ENCODE measurements at regions not wholly inside any gene's neighbourhood (a gene's known extent, or its start where the extent isn't known, plus 50 kb on each side); places are given as distances from the start of the nearest gene placed in this dataset.
"Not testable (repeated sequence)": the region's sequence is repeated elsewhere in the genome, so short reads cannot be mapped to it uniquely, and the experiment has no call there.

- DNase-seq = no peak
Observed at GRCh38 chr15:92705764-92706163, 50.2 kb upstream of the FAM174B start.

DNA sequence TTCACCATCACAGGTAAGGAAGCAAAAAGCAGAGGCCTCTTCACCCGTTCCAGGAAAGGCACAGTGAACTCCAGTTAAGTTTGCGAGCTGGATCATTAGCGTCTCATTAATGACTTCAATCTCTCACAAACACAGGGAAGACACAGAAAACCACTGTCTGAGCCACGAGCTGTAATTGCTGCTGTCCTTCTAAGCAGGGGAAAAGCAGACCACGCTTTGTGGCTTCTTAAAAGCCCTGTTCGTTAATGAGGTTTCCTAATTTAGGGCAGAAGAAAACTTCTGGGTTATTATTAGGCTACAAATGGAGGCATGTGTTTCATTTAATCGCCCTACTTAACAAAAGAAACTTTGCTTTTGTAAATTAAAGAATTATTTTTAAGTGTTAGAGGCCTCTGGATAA lies 50.6 kb upstream of the FAM174B start:
- DNase-seq = no peak

- no peak for DNase-seq
Observed at GRCh38 chr15:92707880-92708551, 52.4 kb upstream of the FAM174B start.

DNA sequence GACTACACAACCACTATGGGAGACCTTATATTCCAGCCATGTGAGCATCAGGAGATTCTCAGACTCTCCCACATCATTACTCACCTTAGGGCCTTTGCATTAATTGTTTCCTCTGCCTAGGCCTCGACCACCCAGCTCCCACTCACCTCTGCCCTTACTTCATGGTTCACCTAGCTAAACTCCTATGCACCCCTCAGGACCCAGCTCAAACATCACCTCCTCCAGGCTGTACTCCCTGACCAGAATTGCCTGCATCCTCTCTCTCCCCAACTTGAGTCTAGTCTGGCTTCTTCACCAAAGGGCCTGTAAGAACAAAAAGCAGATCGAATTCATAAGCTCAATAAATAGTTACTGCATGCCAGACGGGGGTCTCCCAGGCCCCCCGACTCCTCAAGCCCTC lies 53.1 kb upstream of the FAM174B start:
- no peak for DNase-seq

GRCh38 chr15:92709110-92709790 lies 53.7 kb upstream of the FAM174B start:
- no peak for DNase-seq

DNA sequence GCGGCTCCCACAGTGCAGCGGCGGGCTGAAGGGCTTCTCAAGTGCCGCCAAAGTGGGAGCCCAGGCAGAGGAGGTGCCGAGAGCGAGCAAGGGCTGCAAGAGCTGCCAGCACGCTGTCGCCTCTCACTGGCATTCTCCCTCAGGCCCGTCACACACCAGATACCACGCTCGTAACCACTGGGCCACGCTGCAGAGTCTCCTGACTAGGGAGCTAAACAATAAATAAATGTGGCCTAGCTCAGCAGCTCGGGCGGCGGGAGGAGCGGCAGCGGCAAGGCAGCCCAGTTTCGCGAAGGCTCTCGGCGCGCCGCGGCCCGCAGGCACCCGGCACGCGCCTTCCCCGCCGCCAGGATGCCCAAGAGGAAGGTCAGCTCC lies 55.9 kb upstream of the FAM174B start:
- DNase-seq = no peak

DNA sequence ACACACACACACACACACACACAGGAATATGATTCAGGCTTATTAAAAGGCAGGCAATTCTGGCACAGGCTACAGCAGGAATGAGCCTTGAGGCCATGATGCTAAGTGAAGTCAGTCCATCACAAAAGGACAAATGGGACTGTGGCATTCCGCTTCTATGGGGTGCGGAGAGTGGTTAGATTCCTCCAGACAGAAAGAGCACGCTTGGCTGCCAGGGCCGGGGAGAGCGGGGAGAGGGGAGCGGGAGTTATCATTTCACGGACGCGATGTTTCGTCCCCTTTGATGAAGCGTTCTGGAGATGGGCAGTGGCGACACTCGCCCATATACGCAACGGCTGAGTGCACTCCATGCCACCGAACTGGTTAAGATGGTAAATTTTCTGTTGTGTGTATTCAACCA lies 58.5 kb upstream of the FAM174B start:
- DNase-seq = no peak

- peak; percentile 62 for DNase-seq
Observed at GRCh38 chr15:92714477-92715401, 59.2 kb upstream of the FAM174B start.

- DNase-seq = no peak
Observed at GRCh38 chr15:92715758-92716157, 60.2 kb upstream of the FAM174B start.

GRCh38 chr15:92719021-92719420 lies 63.4 kb upstream of the FAM174B start:
- DNase-seq = no peak

DNA sequence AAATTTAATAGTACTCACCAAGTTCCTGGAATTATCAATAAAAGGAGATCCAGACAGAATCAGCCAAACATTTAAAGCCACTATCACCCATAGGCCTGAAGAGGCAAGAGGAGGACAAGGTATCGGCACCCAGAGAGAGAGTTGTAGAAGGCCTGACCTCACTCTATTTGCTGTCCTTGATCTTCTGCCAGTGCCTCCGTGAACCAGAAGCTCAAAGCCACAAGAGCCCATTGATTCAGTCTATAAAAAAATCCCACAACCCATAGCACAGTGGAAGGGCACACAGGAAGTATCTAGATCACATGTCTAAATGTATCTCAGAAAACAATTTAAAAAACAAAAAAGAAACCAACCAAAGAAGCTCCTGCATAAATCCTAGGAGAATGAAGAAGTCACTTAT lies 68.6 kb upstream of the FAM174B start:
- DNase-seq = no peak

GRCh38 chr15:92725171-92725570 lies 69.6 kb upstream of the FAM174B start:
- DNase-seq = no peak

- no peak for DNase-seq
Observed at GRCh38 chr15:92728266-92728665, 72.7 kb upstream of the FAM174B start.

DNA sequence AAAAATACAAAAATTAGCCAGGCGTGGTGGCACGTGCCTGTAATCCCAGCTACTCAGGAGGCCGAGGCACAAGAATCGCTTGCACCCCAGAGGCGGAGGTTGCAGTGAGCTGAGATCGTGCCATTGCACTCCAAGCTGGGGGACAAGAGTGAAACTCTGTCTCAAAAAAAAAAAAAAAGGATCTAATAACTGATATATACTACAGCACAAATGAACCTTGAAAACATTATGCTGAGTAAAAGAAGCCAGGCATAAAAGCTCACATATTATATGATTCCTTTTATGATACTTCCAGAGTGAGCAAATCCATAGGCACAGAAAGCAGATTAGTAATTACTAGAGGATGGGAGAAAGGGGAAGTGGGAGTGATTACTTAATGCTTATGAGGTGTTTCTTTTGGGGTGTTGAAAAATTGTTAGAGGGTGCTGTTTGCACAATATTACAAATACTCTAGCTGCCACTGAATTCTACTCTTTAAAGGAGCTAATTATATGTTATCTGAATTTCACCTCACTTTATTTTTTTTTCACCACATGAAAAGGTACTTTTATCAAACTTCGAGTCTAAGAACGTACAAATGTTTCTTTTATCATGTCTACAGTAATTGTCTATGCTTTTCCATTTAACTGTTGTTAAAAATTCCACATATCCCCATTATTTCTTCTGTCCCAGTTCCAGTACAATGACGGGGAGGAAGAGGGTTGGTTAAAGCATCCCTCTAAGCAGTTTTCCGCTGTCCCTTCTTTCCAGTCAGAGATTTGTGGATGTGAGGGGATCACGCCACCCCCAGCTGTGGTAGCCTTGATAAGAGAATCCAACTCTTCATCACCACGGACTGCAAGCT lies 77.7 kb upstream of the FAM174B start:
- DNase-seq = no peak

- DNase-seq = no peak
Observed at GRCh38 chr15:92733934-92734521, 78.5 kb upstream of the FAM174B start.

- not testable (repeated sequence) for DNase-seq
Observed at GRCh38 chr15:92739246-92739645, 83.7 kb upstream of the FAM174B start.

DNA sequence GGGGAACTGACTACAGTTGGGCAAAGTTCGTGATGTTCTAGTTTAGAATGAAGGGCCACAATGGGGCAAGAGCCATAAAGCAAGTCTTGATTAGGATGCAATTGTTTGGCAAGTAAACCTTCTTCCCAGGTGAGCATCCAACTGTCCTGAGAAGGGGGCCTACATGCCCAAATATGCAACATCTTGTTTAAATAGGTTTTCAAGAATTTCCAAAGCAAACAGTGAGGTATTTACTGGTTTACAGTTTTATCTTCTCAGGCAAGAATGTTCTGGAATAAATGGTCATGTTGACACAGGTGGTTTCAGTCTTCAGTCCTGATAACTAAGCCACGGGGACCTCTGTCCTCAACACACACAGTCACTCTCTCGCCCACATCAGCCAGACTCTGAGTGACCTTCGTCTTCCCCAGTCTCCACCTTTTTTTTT lies 90.3 kb upstream of the FAM174B start:
- DNase-seq = no peak

- no peak for DNase-seq
Observed at GRCh38 chr15:92747047-92747446, 91.5 kb upstream of the FAM174B start.

- no peak for DNase-seq
Observed at GRCh38 chr15:92749216-92749615, 93.6 kb upstream of the FAM174B start.

GRCh38 chr15:92749946-92750345 lies 94.4 kb upstream of the FAM174B start:
- no peak for DNase-seq

GRCh38 chr15:92751528-92751927 lies 96.0 kb upstream of the FAM174B start:
- DNase-seq = no peak

DNA sequence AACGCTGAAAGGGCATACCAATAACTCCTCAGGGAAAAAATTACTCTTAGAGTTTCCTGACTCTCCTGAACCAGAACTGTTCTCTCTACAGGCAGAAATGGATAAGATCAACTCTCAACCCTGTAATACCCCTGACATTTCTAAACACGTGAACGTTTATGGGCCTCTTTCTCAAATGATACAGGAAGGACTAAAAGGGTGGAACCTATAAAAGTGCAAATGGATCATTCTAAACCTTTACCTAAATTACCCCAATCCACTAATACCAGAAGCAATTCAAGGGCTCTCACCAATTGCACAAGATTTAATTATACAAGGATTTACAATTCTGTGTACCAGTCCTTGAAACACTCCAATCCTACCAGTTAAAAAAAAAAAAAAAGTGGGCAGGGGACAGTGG lies 98.0 kb upstream of the FAM174B start:
- DNase-seq = no peak

All from T1000 (cell line).